AG04450 (cell line): ENCODE measurements at regions not wholly inside any gene's neighbourhood (a gene's known extent, or its start where the extent isn't known, plus 50 kb on each side); places are given as distances from the start of the nearest gene placed in this dataset.

ENCODE experiments used
- CTCF ChIA-PET: fragments of 300-600, 350-600 bp; formaldehyde crosslinking; extraction: SDS; loops from one replicate; lab custom pipeline; 2022; ENCODE audit warnings: antibody characterized with exemption, inconsistent platforms; lab: Charles Lee
- POLR2A ChIA-PET: fragments of 350-600 bp; formaldehyde crosslinking; extraction: SDS; loops from one replicate; lab custom pipeline; 2021; ENCODE audit warnings: antibody characterized with exemption, inconsistent platforms; lab: Yijun Ruan, JAX
- DNase-seq: peaks from one replicate; pipeline ENCODE4 v3.0.0-alpha.2; 2011; ENCODE audit warnings: low read depth, low spot score
- H3K27ac ChIP-seq: one replicate; pipeline ENCODE4 v1.5.1; 2012; ENCODE audit warnings: low read depth, low read length, control low read depth
- H3K27me3 ChIP-seq: one replicate; pipeline ENCODE4 v1.6.0; 2012; ENCODE audit warnings: low read length; ENCODE audit not compliant: control insufficient read depth, insufficient read depth
- H3K4me3 ChIP-seq: 2 replicates; pipeline ENCODE4 v1.5.1; 2011; ENCODE audit warnings: mild to moderate bottlenecking, low read depth, low read length, control low read depth
- H3K9me3 ChIP-seq: 2 replicates; pipeline ENCODE4 v1.5.1; 2012; ENCODE audit warnings: low read length; ENCODE audit not compliant: control insufficient read depth, insufficient read depth
- CTCF ChIP-seq: IDR thresholded peaks from 2 replicates; pipeline ENCODE4 v1.5.1; 2011; ENCODE audit warnings: low read depth, low read length, control low read depth, inconsistent platforms

- H3K27ac ChIP-seq, result no peak overlapping the region
- POLR2A ChIA-PET, result no interaction called here
- DNase-seq, result no peak
- no peaks in the 10 kb centered on the region for H3K27me3 ChIP-seq
- H3K4me3 ChIP-seq, result no peak overlapping the region
- H3K9me3 ChIP-seq, result peaks cover under 1% of the 10 kb centered on the region; the same call in 1 of the 2 replicates
- no peak for TF ChIP-seq CTCF
- CTCF ChIA-PET, result no interaction called here
Observed at GRCh38 chr10:111767661-111768060, 415.9 kb downstream of the GPAM start.

GRCh38 chr10:111773950-111774349, 409.6 kb downstream of the GPAM start:
- no peak overlapping the region for H3K27ac ChIP-seq
- POLR2A ChIA-PET, result no interaction called here
- DNase-seq, result no peak
- CTCF ChIA-PET, result no interaction called here
- peaks cover 14% of the 10 kb centered on the region for H3K9me3 ChIP-seq
- no peaks in the 10 kb centered on the region for H3K27me3 ChIP-seq
- no peak for TF ChIP-seq CTCF
- no peak overlapping the region for H3K4me3 ChIP-seq

- TF ChIP-seq CTCF, result no peak
- CTCF ChIA-PET, result no interaction called here
- POLR2A ChIA-PET, result no interaction called here
Observed at GRCh38 chr10:111774486-111774885, 409.1 kb downstream of the GPAM start.

GRCh38 chr10:111784436-111784835, 399.1 kb downstream of the GPAM start:
- CTCF ChIA-PET, result interaction anchor here (0.7 kb wide), 1 partner anchor 240 kb away, joined by 7 read pairs; no protein-coding TSS in a partner anchor
- POLR2A ChIA-PET, result no interaction called here
- Histone ChIP-seq H3K4me3 (no peak overlapping the region), H3K27ac (no peak overlapping the region), H3K9me3 (peaks cover 4% of the 10 kb centered on the region; the same call in 1 of the 2 replicates), H3K27me3 (no peaks in the 10 kb centered on the region)
- TF ChIP-seq CTCF, result no peak
- DNase-seq, result no peak

More at GRCh38 chr10:111774486-111774885, 409.1 kb downstream of the GPAM start:
- Histone ChIP-seq H3K9me3 (peaks cover 14% of the 10 kb centered on the region), H3K27me3 (no peaks in the 10 kb centered on the region), H3K4me3 (no peak overlapping the region), H3K27ac (no peak overlapping the region)
- DNase-seq, result no peak

GRCh38 chr10:111784946-111785465, 398.6 kb downstream of the GPAM start:
- H3K9me3 ChIP-seq, result peaks cover 4% of the 10 kb centered on the region; the same call in 1 of the 2 replicates
- no peak for DNase-seq
- H3K27ac ChIP-seq, result no peak overlapping the region
- H3K4me3 ChIP-seq, result no peak overlapping the region
- ChIA-PET CTCF (no interaction called here), POLR2A (no interaction called here)
- H3K27me3 ChIP-seq, result no peaks in the 10 kb centered on the region
- TF ChIP-seq CTCF, result no peak
